HG03469 (cell line): ENCODE measurements at regions not wholly inside any gene's neighbourhood (a gene's known extent, or its start where the extent isn't known, plus 50 kb on each side); places are given as distances from the start of the nearest gene placed in this dataset.

ENCODE experiments used
- ATAC-seq: cut with Tn5 transposase; IDR thresholded peaks from one replicate; pipeline ENCODE4 v1.9.1; 2021; ENCODE audit warnings: mild to moderate bottlenecking, moderate library complexity, moderate number of reproducible peaks; ENCODE audit not compliant: unreplicated experiment

GRCh38 chr3:72411843-72412242 lies 436.4 kb downstream of the SHQ1 start:
- no peak for ATAC-seq

GRCh38 chr3:72411126-72411525 lies 437.1 kb downstream of the SHQ1 start:
- no peak for ATAC-seq

GRCh38 chr3:72408983-72409779 lies 439.1 kb downstream of the SHQ1 start:
- no peak for ATAC-seq

- no peak for ATAC-seq
Observed at GRCh38 chr3:72407766-72408165, 440.5 kb downstream of the SHQ1 start.

GRCh38 chr3:72405943-72406566 lies 442.2 kb downstream of the SHQ1 start:
- ATAC-seq = no peak

- no peak for ATAC-seq
Observed at GRCh38 chr3:72401005-72401545, 447.2 kb downstream of the SHQ1 start.

GRCh38 chr3:72398781-72399180 lies 449.5 kb downstream of the SHQ1 start:
- no peak for ATAC-seq

GRCh38 chr3:72397586-72397985 lies 450.7 kb downstream of the SHQ1 start:
- ATAC-seq = no peak

GRCh38 chr3:72396899-72397298 lies 451.3 kb downstream of the SHQ1 start:
- ATAC-seq = no peak

GRCh38 chr3:72395776-72396311 lies 452.4 kb downstream of the SHQ1 start:
- no peak for ATAC-seq

- no peak for ATAC-seq
Observed at GRCh38 chr3:72393455-72393854, 454.8 kb downstream of the SHQ1 start.

GRCh38 chr3:72391659-72392058 lies 456.6 kb downstream of the SHQ1 start:
- no peak for ATAC-seq

- no peak for ATAC-seq
Observed at GRCh38 chr3:72390841-72391240, 457.4 kb downstream of the SHQ1 start.

GRCh38 chr3:72388644-72389043 lies 459.6 kb downstream of the SHQ1 start:
- no peak for ATAC-seq

GRCh38 chr3:72388117-72388516 lies 460.1 kb downstream of the SHQ1 start:
- no peak for ATAC-seq

- ATAC-seq = no peak
Observed at GRCh38 chr3:72386327-72387000, 461.8 kb downstream of the SHQ1 start.

GRCh38 chr3:72385167-72385566 lies 463.1 kb downstream of the SHQ1 start:
- ATAC-seq = no peak

- ATAC-seq = no peak
Observed at GRCh38 chr3:72384602-72385001, 463.6 kb downstream of the SHQ1 start.

- ATAC-seq = no peak
Observed at GRCh38 chr3:72383883-72384282, 464.4 kb downstream of the SHQ1 start.

GRCh38 chr3:72383230-72383629 lies 465.0 kb downstream of the SHQ1 start:
- ATAC-seq = no peak

GRCh38 chr3:72382460-72382859 lies 465.8 kb downstream of the SHQ1 start:
- no peak for ATAC-seq
